T-helper 17 cell (primary cell): ENCODE measurements at regions not wholly inside any gene's neighbourhood (a gene's known extent, or its start where the extent isn't known, plus 50 kb on each side); places are given as distances from the start of the nearest gene placed in this dataset.

Experiments used
- ATAC-seq: fragments of 150-1000 bp; cut with Tn5 transposase; 2 replicates; pipeline ENCODE4 v1.10.0; 2021; ENCODE audit warnings: mild to moderate bottlenecking, moderate library complexity
- DNase-seq, 3 donors: peaks; one replicate each; pipeline versions ENCODE4 v3.0.0 to v3.0.0-alpha.2; 2020 to 2021
- H3K9me3 ChIP-seq: one replicate; pipeline ENCODE4 v1.7.0; 2013; ENCODE audit warnings: low read length, mild to moderate bottlenecking; ENCODE audit not compliant: control insufficient read depth, poor library complexity, severe bottlenecking
- H3K27ac Mint-ChIP-seq: one replicate; pipeline ENCODE4 v1.8.0; 2022; ENCODE audit warnings: mild to moderate bottlenecking, moderate library complexity, mixed read lengths
- H3K27me3 Mint-ChIP-seq: one replicate; pipeline ENCODE4 v1.8.0; 2022; ENCODE audit warnings: mixed read lengths
- H3K36me3 Mint-ChIP-seq: one replicate; pipeline ENCODE4 v1.8.0; 2022; ENCODE audit warnings: low read depth, mixed read lengths
- H3K4me1 Mint-ChIP-seq: one replicate; pipeline ENCODE4 v1.8.0; 2022; ENCODE audit warnings: mild to moderate bottlenecking, mixed read lengths
- H3K4me3 Mint-ChIP-seq: one replicate; pipeline ENCODE4 v1.8.0; 2022; ENCODE audit warnings: mild to moderate bottlenecking, moderate library complexity, mixed read lengths

DNA sequence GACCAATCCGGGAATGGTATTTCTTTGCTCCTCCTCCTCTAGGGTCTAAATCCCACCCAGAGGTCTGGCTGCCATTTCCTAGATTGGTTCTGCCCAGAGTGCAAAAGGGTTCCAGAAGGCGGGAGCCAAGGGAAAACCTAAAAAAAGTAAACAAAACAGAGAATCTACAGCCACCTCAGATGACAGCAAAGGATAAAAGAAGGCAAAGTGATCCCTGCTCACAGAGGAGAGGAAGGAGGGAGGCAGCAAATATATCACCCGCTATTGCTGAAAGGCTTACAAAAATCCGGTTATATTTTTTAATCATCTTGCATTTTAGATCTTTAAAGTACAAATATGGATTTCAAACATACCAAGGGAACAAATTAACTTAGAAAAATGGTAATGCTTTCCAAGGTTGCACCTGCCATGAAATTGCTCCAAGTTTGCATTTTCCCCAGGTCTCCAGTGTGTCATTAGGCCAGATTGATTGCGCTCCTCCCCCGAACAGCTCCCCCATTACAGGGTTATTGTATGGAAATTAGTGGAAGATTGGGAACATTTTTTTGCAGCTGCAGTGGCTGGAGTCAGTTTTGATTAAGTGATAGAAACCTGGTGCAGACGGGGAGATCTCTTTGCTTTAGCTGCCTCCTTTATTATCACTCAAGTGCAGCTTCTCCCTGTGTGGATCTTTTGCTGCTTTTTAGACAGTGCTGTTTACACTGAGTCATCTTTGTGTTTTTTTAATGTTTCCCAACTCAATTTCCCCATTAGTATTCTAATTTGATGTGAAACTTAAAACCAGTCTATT is 280.5 kb upstream of the CAMK1G start:
- Mint-ChIP-seq H3K4me1 (no peaks in the 10 kb centered on the region), H3K36me3 (peaks cover 2% of the 10 kb centered on the region), H3K27me3 (peaks cover 57% of the 10 kb centered on the region), H3K4me3 (no peak overlapping the region), H3K27ac (no peak overlapping the region)
- ATAC-seq (no peak), DNase-seq (no peak)
- H3K9me3 ChIP-seq = no peaks in the 10 kb centered on the region

DNA sequence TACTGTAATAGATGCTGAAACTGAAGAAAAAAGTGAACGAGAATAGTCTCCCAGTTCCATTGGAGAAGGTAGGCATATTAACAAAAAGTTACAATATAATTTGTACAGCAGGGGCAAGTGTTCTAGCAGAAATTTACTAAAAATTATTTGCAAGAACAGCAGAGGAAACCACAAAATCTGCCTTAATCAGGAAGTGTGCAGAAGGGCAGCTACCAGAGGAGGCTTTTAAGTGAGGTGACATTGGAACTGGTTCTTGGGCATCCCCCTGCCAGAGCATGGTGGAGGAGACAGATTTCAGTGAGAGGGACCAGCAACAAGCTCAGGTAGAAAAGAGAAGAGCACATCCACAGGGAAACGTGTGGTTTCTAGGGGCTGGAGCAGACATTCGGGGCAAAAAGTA is 279.3 kb upstream of the CAMK1G start:
- DNase-seq = no peak
- no peaks in the 10 kb centered on the region for H3K4me1 Mint-ChIP-seq
- H3K9me3 ChIP-seq = no peaks in the 10 kb centered on the region

DNA sequence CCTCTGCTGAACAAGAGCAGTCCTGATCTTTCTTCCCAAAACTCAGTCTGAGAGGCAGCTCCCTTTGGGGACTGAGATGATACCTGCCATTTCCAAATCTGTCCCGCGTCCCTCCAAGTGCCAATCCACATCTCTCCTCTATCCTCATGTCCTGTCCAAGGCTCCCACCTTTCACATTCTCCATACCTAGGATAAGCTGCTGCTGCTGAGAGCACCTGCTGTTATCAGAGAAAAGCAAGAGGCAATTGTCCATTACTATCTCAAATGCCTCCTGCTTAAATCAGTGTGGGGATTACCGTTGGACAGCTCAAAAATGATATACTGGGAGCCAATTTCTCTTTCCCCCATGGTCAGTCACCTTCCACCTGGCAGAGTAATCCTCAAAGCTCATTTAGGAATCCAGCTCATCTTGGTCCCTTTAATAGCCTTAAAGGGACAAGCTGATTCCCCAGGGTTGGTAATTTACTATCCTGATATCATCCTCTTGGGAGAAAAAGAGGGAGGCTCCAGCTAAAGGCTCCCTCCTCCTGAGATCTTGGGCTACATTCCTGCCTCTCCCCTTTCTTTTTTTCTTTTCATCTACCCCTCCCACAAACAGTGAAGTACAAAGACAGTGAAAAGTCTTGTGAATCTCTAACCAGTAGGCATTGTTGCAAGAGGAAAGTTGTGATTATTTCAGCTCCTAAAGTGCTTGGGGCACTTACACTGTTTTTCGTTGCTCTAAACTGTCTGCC is 278.1 kb upstream of the CAMK1G start:
- ATAC-seq (no peak), DNase-seq (no peak)
- Mint-ChIP-seq H3K36me3 (peaks cover 2% of the 10 kb centered on the region), H3K27me3 (peaks cover 66% of the 10 kb centered on the region), H3K4me1 (no peaks in the 10 kb centered on the region), H3K27ac (no peak overlapping the region), H3K4me3 (no peak overlapping the region)
- H3K9me3 ChIP-seq = no peaks in the 10 kb centered on the region

More for the DNA sequence above, 279.3 kb upstream of the CAMK1G start:
- ATAC-seq = no peak
- peaks cover 2% of the 10 kb centered on the region for H3K36me3 Mint-ChIP-seq
- H3K27me3 Mint-ChIP-seq = peaks cover 65% of the 10 kb centered on the region
- no peak overlapping the region for H3K27ac Mint-ChIP-seq
- H3K4me3 Mint-ChIP-seq = no peak overlapping the region

DNA sequence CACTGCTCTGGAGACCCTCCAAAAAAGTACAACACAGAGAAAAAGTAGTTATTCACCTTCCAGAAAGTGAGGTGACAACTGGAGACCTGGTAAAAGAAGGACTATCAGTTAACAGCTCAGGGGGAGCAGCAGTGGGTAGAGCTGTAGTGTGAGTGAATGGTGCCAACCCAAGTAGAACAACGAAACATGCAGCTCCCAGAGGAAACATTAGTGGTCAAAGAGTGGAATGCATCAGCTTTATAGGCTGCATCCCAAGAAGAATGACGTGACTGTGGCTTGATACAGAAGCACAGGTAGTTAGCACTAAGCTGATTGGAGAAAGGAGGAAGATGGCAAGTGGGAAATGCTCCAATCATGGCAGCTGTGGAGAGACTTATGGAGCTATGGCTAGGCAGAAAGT is 275.7 kb upstream of the CAMK1G start:
- ATAC-seq (no peak), DNase-seq (no peak)

DNA sequence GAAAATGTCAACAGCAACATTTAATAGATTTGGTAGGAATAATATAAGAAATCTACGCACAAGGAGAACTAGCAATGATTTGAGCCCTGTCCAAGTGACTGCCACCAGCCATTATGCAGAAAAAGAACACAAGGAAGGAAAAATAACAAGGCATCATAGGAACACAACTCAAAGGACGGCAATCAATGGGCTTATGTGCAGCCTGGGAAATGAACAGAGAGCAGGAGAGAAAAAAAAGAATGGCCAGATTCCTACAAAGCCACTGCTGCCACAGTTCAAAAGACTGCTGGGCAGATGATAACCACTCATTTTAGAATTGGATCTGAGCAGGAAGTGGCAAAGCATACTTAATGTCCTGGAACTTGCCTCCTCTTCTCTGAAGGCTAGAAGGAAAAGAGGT is 274.3 kb upstream of the CAMK1G start:
- Mint-ChIP-seq H3K4me3 (no peak overlapping the region), H3K36me3 (no peaks in the 10 kb centered on the region), H3K27me3 (peaks cover 33% of the 10 kb centered on the region), H3K4me1 (no peaks in the 10 kb centered on the region), H3K27ac (no peak overlapping the region)
- no peak for DNase-seq
- no peak for ATAC-seq
- H3K9me3 ChIP-seq = no peaks in the 10 kb centered on the region

More for the DNA sequence above, 275.7 kb upstream of the CAMK1G start:
- H3K27ac Mint-ChIP-seq = no peak overlapping the region
- H3K4me1 Mint-ChIP-seq = no peaks in the 10 kb centered on the region
- no peak overlapping the region for H3K4me3 Mint-ChIP-seq
- no peaks in the 10 kb centered on the region for H3K9me3 ChIP-seq
- H3K27me3 Mint-ChIP-seq = peaks cover 46% of the 10 kb centered on the region
- no peaks in the 10 kb centered on the region for H3K36me3 Mint-ChIP-seq

DNA sequence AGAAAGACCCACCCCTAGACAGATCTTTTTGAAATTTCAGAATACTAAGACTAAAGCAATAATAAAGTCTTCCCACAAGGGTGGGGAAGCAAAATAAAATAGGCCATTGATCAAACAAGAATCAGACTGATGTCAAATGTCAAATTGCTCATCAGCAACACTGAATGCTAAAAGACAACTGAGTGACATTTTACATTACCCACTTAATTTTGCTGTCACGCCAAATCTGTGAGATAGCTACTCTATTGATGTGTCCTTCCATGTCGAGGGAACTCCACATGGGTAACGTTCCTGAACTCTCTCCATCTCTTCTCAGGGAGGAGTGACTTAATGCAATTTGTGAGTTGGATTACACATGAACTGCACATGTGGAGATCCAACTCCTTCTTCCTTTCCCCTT is 271.7 kb upstream of the CAMK1G start:
- no peaks in the 10 kb centered on the region for H3K36me3 Mint-ChIP-seq
- H3K27me3 Mint-ChIP-seq = peaks cover 14% of the 10 kb centered on the region
- no peaks in the 10 kb centered on the region for H3K9me3 ChIP-seq
- H3K4me1 Mint-ChIP-seq = no peaks in the 10 kb centered on the region
- no peak overlapping the region for H3K27ac Mint-ChIP-seq
- ATAC-seq (no peak), DNase-seq (no peak)
- H3K4me3 Mint-ChIP-seq = no peak overlapping the region

DNA sequence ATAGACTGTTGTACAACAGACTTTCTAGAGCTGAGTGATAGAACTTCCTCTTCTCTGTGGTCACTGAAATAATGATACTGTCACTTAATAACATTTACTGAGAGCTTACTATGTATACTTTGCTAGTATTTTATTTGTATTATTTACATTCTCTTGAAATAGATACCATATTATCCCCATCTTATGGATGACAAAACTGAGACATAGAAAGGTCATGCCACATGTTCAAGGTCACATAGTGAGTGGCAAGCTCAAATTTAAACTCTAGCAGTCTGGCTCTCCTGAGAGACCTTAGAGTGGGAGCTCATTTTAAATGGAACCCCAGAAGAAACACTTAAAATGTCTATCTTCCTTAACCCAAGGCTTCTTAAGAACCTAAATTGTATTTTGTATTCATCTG is 266.6 kb upstream of the CAMK1G start:
- no peaks in the 10 kb centered on the region for H3K27me3 Mint-ChIP-seq

DNA sequence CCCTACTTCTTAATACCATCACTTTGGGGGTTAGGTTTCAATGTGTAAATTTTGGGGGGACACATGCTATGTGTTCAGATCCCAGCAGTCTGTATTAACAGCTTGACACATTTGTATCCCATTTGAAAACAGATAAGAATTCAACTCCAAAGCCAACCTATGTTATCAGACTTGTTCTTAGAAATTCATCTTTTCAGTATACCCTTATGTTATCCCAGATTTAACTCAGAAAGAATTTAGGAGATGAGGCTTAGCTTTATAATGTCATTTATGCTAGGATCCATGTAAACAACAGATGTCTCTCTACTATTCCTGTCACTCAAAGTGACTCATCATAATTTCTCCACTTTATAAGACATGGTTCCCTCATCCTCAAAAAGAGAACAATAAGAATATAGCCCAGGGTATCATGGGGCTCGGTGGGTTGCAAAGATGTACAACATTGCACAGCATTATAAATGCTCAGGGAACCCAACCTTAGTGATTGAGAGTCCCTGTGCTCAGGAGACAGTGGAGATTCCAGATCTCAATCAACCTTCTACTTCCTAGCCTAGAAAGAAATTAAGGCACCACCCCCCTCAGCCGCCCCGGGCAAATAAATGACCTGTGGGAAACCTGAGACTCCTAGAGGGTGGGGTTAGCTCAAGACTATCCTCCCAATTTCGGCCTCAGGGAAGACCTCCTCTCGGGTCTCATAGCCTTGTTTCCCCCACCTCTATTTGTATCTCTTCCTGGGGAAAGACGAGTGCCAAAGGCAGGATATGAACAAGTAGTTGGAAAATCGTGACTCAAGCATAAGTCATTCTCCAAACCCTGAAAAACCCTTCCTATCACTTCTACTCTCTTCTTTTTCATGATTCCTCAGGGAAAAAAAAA is 265.1 kb upstream of the CAMK1G start:
- no peak for ATAC-seq
- H3K9me3 ChIP-seq = no peaks in the 10 kb centered on the region
- H3K4me1 Mint-ChIP-seq = no peaks in the 10 kb centered on the region

More for the DNA sequence above, 266.6 kb upstream of the CAMK1G start:
- Mint-ChIP-seq H3K4me1 (no peaks in the 10 kb centered on the region), H3K36me3 (no peaks in the 10 kb centered on the region), H3K4me3 (no peak overlapping the region), H3K27ac (no peak overlapping the region)
- H3K9me3 ChIP-seq = no peaks in the 10 kb centered on the region
- DNase-seq (no peak), ATAC-seq (no peak)

DNA sequence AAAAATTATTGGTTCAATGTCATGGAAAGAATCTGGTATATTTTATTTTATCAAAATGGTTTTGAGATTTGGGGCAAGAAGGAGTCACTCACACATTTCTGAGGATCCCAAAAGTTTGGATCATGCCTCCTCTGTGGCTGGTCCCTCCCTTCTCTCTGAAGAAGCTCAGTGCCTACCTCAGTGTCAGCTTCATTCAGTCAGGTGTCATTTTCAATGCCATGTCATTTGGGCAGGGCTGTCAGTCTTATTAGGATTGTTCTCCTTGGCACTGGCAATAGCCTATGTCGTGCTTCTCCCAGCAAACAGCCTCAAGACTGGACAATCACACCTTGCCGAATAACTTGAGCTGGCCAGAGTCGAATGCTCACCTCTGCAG is 264.5 kb upstream of the CAMK1G start:
- no peaks in the 10 kb centered on the region for H3K27me3 Mint-ChIP-seq
- no peak for DNase-seq
- H3K36me3 Mint-ChIP-seq = no peaks in the 10 kb centered on the region
- ATAC-seq = no peak
- no peaks in the 10 kb centered on the region for H3K9me3 ChIP-seq
- H3K4me1 Mint-ChIP-seq = no peaks in the 10 kb centered on the region
- no peak overlapping the region for H3K4me3 Mint-ChIP-seq
- H3K27ac Mint-ChIP-seq = no peak overlapping the region

More for the DNA sequence above, 265.1 kb upstream of the CAMK1G start:
- Mint-ChIP-seq H3K27ac (no peak overlapping the region), H3K4me3 (no peak overlapping the region), H3K27me3 (no peaks in the 10 kb centered on the region), H3K36me3 (no peaks in the 10 kb centered on the region)
- no peak for DNase-seq

DNA sequence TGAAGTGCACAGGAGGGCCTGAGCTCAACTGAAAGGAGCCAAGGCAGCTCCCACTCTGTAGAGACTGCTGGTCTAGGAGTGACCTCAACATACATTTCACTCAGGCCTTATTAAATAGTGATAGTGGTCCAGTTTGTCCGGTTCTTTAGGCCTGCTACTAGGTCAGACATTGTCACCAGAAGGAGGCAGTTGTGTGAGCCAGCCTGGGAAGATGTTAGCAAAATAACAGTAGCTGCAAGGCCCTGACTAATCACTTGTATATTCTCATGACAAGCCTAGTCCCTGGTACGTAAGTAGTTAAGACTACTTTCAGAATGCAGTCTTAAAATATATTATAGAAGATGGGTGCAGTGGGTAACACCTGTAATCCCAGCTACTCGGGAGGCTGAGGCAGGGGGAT is 264.0 kb upstream of the CAMK1G start:
- Mint-ChIP-seq H3K4me1 (no peaks in the 10 kb centered on the region), H3K36me3 (no peaks in the 10 kb centered on the region), H3K4me3 (no peak overlapping the region), H3K27me3 (no peaks in the 10 kb centered on the region), H3K27ac (no peak overlapping the region)
- DNase-seq (no peak), ATAC-seq (no peak)
- H3K9me3 ChIP-seq = no peaks in the 10 kb centered on the region

DNA sequence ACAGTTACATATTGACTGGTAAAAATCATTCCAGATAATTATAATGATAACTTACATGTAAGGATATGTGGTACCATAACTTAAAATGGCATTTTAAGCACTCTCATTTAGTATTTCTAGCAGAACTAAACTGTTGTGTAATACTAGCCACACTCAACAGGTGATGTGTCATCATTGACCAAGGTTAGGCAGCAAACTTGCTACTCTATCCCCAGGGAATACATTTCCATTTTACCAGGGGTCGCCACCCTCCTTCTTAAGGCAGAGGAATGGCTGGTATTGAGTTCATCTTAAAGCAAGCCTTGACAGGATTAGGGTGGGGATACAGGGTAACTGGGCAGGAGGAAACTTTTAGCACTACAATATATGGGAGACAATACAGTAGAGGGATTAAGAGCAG is 259.8 kb upstream of the CAMK1G start:
- Mint-ChIP-seq H3K36me3 (no peaks in the 10 kb centered on the region), H3K27me3 (peaks cover 14% of the 10 kb centered on the region), H3K4me1 (no peaks in the 10 kb centered on the region), H3K27ac (no peak overlapping the region), H3K4me3 (no peak overlapping the region)
- ATAC-seq (no peak), DNase-seq (no peak)
- H3K9me3 ChIP-seq = no peaks in the 10 kb centered on the region

DNA sequence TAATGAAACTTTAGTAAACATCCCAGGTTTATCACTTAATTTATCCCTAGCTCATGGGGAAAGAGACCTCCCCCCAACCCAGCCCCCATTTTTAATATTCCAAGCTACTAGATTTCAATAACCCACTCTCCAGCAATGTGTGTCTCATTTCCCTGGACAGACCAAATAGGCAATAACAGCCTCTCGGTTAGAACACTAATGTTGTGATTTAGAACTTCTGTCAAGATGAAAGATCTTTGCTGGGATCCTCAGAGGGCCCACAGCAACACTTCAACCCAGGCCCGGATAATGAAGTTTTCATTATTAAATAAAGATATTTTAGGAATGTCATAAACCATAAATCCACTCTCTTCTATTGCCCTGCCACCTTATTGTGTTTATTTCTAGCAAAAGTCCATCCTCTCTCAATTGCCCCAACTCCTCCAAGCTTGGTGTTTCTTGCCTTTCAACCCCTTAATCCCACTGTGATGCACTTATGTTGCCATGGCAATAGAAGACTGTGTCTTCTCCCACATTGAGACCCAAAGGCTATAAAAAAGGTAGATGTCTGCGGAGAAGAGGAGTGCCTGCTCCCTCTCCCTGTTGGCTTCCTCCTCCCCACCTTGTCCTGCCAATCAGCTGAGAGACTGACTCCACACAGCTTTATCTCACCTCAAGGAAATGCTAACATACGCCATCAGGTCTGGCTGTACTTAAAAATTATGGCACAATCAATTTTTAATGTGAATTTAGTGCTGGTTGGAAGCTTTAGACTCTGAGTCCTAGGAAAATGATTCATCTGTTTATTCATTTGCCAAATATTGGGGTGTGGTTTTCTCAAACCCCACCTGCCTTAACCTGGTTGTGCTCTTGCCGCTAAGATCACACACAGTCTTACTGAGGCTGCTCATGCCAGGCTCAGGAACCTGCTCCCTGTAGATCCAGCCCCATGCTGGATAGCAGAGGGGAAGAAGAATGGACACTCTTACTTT is 258.3 kb upstream of the CAMK1G start:
- no peaks in the 10 kb centered on the region for H3K4me1 Mint-ChIP-seq
- ATAC-seq (no peak), DNase-seq (no peak)
- H3K9me3 ChIP-seq = no peaks in the 10 kb centered on the region
- H3K4me3 Mint-ChIP-seq = no peak overlapping the region
- peaks cover 19% of the 10 kb centered on the region for H3K27me3 Mint-ChIP-seq
- no peaks in the 10 kb centered on the region for H3K36me3 Mint-ChIP-seq
- no peak overlapping the region for H3K27ac Mint-ChIP-seq
